GM19328 (cell line): ENCODE measurements at regions not wholly inside any gene's neighbourhood (a gene's known extent, or its start where the extent isn't known, plus 50 kb on each side); places are given as distances from the start of the nearest gene placed in this dataset.

Experiments used
- ATAC-seq: cut with Tn5 transposase; IDR thresholded peaks from one replicate; pipeline ENCODE4 v1.9.1; 2021; ENCODE audit warnings: mild to moderate bottlenecking, moderate library complexity; ENCODE audit not compliant: unreplicated experiment

DNA sequence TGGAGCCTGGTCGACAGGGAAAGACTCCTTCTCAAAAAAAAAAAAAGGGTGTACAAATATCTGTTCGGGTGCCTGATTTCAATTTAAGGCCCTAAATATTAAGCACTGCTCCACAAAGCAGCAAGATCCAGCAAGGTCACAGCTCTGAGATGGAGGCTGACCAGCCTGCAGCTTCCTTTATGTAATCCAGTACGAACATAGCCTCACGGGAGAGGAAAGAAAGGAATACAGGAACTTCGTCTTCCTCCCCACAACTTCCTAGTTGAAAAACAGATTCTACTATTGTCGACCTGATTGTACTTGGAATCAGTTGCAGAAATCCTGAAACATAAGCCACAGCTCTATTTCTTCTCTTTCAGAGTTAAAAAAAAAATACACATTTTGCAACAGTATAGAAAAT lies 53.5 kb upstream of the TBC1D9 start:
- no peak for ATAC-seq

DNA sequence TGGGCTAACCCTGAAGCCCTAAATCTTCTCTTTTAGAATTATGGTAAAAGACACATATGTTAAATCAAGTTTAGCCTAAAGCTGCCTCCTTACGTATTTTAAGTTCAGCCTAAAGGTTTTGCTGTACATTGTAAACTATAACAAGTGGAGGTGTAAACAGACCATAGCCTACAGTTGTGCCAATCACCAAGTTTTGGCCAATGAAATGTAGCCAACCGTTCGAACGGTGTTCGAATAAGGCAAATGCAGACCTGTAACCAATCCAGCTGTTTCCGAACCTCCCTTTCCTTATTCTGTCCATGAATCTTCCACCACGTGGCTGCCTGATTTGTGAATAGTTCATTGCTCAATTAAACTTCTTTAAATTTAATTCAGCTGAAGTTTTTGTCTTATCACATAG lies 52.1 kb upstream of the TBC1D9 start:
- ATAC-seq, result peak; percentile 6

DNA sequence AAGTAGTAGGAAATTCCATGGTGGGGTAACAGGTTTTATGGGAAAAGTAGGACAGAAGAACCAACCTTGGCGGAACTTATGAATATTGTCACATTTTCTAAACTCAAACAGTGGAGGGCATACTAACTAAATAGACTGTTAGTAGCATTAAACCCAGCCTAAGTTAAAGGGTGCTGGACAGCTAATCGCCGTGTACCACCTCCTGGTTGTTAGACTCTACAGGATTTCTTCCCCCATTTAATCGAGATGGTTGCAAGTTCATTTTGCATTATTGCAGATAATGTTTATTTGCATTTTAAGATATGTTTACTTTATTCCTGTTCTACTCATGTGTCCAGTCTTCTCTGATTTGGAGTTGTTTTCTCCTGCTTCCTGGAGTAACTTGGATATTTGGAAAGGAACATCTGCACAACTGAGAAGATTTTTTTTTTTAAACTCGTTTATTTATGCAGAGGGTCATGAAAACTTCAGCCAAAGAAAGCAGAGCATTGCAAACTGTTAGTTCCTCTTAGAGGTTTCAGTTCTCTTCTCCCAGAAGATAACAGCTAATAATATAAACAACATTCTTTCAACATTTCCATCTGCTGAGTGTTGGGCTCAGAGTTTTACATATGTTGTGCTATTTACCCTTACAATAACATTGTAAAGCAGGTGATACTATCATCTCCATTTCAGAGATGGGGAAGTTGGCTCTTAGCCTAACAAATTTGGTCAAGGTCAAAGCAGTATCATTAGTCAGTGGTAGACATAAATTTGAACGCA lies 51.5 kb upstream of the TBC1D9 start:
- ATAC-seq, result peak; percentile 90

DNA sequence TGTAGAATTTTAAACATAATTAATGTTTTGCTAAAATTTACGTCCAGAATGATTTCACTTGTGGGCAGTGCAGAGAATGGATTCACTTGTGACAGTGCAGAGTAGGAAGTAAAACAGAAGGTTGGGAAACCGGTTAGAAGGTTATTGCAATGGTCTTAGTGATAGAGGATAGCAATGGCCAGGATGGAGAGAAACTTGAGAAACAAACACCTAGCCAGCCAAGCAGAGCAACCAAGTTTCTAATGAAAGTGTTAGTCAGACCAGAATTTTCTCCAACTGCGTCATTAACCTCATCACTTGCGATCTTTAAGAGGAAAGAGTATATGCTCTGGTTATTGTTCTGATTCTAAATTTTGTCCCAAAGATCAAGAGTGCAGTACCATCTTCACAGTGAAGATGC lies 50.0 kb upstream of the TBC1D9 start:
- peak; percentile 50 for ATAC-seq
